Esophagus muscularis mucosa (tissue), 4 donors: ENCODE measurements at regions not wholly inside any gene's neighbourhood (a gene's known extent, or its start where the extent isn't known, plus 50 kb on each side); places are given as distances from the start of the nearest gene placed in this dataset.

Source experiments
- DNase-seq: peaks from one replicate; pipeline ENCODE4 v3.0.0-alpha.2; 2017; ENCODE audit errors: extremely low spot score
- H3K27ac ChIP-seq, 4 donors: fragments of 200-600 bp; sonication (generic); replicated peaks in 1 of 4; 1 replicate in 3 of 4; 2 replicates in 1 of 4; pipeline ENCODE4 v1.5.1; 2016 to 2019; ENCODE audit warnings: mild to moderate bottlenecking in 1 of 4
- H3K27me3 ChIP-seq, 4 donors: fragments of 200-600 bp; sonication (generic); one replicate each; pipeline versions ENCODE4 v1.5.1 to v1.6.0; 2016 to 2019
- H3K36me3 ChIP-seq, 4 donors: fragments of 200-600 bp; sonication (generic); one replicate each; pipeline ENCODE4 v1.5.1; 2016 to 2019
- H3K4me1 ChIP-seq, 4 donors: fragments of 200-600 bp; sonication (generic); one replicate each; pipeline ENCODE4 v1.5.1; 2016 to 2019
- H3K4me3 ChIP-seq, 4 donors: fragments of 200-600 bp; sonication (generic); 1 replicate in 2 of 4; 2 replicates in 2 of 4; pipeline ENCODE4 v1.5.1; 2016 to 2019; ENCODE audit warnings: mild to moderate bottlenecking in 4 of 4, moderate library complexity in 1 of 4
- H3K9me3 ChIP-seq, 4 donors: fragments of 200-600 bp; sonication (generic); 1 replicate in 3 of 4; 2 replicates in 1 of 4; pipeline ENCODE4 v1.5.1; 2016 to 2019
- EP300 ChIP-seq: sonication (generic); formaldehyde crosslinking; IDR thresholded peaks from one replicate; pipeline ENCODE4 v1.6.1; 2017; ENCODE audit warnings: antibody characterized with exemption
- POLR2A ChIP-seq: fragments of 450-650 bp; IDR thresholded peaks from one replicate; pipeline ENCODE4 v1.6.1; 2017; ENCODE audit warnings: antibody characterized with exemption, moderate library complexity, mild to moderate bottlenecking, low read depth
- POLR2AphosphoS5 ChIP-seq, 2 donors: sonication (generic); formaldehyde crosslinking; IDR thresholded peaks; one replicate each; pipeline ENCODE4 v1.6.1; 2017; ENCODE audit warnings: antibody characterized with exemption in 2 of 2
- WGBS: methylation state at CpG from one replicate; pipeline ENCODE4 v1.1.5; 2018; 5-methylcytosine and 5-hydroxymethylcytosine counted together
- intact Hi-C: fragments of 100-400 bp; cut with DNase I; formaldehyde crosslinking; loops from one replicate; pipeline ENCODE4 v1.15.1; 2023
- TF ChIP-seq, protein P1 (sequence below), 3 experiments: fragments of 200-600 bp in 2 of 3; fragments of 450-650 bp in 1 of 3; sonication (generic) in 2 of 3; IDR thresholded peaks; one replicate each; pipeline ENCODE4 v1.5.1; 2017 to 2019; ENCODE audit warnings: antibody characterized with exemption in 3 of 3, mild to moderate bottlenecking in 2 of 3, moderate library complexity in 1 of 3

DNA sequence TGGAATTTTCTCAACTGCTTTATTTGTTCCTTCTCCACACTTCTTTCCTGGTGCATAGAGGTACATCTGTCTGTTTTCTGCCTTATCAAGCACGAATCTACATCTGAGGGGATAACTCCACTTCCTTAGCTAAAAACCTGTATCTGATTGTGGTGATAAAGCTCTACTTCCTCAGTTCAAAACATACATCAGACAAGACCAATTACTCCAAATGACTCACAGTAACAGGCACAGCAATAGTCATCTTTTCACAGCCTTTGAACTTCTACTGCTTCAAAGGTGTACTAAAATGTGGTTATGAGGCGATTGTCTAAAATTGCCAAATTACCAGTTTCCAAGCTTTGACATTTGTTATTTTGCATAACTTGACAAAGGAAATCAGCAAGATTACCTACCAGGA is 803.6 kb upstream of the ZEB2 start:
- DNase-seq, result no peak
- H3K4me1 ChIP-seq, result no peaks in the 10 kb centered on the region
- no peak overlapping the region for H3K4me3 ChIP-seq
- intact Hi-C loops, result no loop called here
- H3K27ac ChIP-seq, result no peak overlapping the region
- TF ChIP-seq POLR2A, result no peak
- H3K9me3 ChIP-seq, result no peaks in the 10 kb centered on the region
- H3K36me3 ChIP-seq, result no peaks in the 10 kb centered on the region
- no peaks in the 10 kb centered on the region for H3K27me3 ChIP-seq
- 75% methylated on average over 2 of the region's 2 CpGs for WGBS

DNA sequence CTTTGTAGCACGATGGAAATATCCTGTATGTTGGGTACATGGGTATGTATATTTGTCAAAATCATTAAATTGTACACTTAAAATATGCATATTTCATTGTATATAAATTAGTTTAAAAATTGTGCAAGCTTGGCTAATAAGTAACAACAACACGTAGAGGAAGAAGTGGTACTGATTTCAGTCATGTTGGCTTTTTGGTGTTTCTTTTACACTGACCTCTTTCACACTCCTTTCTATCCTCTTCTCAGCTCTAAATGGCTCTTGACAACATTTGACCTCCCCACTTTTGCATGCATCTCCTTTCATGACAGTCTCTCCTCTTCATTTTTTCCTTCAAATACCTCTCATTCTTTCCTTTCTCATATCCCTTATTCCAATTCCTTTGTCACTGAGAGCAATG is 801.4 kb upstream of the ZEB2 start:
- 75% methylated on average over 2 of the region's 2 CpGs for WGBS
- Histone ChIP-seq H3K4me3 (no peak overlapping the region), H3K9me3 (no peaks in the 10 kb centered on the region), H3K27me3 (no peaks in the 10 kb centered on the region), H3K4me1 (no peaks in the 10 kb centered on the region), H3K36me3 (no peaks in the 10 kb centered on the region), H3K27ac (no peak overlapping the region)
- DNase-seq, result no peak
- TF ChIP-seq, protein P1, sequence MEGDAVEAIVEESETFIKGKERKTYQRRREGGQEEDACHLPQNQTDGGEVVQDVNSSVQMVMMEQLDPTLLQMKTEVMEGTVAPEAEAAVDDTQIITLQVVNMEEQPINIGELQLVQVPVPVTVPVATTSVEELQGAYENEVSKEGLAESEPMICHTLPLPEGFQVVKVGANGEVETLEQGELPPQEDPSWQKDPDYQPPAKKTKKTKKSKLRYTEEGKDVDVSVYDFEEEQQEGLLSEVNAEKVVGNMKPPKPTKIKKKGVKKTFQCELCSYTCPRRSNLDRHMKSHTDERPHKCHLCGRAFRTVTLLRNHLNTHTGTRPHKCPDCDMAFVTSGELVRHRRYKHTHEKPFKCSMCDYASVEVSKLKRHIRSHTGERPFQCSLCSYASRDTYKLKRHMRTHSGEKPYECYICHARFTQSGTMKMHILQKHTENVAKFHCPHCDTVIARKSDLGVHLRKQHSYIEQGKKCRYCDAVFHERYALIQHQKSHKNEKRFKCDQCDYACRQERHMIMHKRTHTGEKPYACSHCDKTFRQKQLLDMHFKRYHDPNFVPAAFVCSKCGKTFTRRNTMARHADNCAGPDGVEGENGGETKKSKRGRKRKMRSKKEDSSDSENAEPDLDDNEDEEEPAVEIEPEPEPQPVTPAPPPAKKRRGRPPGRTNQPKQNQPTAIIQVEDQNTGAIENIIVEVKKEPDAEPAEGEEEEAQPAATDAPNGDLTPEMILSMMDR (IDR thresholded peaks at IDR 0.05), result no peak
- TF ChIP-seq POLR2A (no peak), EP300 (no peak), POLR2AphosphoS5 (IDR thresholded peaks at IDR 0.05) (no peak)
- intact Hi-C loops, result no loop called here

DNA sequence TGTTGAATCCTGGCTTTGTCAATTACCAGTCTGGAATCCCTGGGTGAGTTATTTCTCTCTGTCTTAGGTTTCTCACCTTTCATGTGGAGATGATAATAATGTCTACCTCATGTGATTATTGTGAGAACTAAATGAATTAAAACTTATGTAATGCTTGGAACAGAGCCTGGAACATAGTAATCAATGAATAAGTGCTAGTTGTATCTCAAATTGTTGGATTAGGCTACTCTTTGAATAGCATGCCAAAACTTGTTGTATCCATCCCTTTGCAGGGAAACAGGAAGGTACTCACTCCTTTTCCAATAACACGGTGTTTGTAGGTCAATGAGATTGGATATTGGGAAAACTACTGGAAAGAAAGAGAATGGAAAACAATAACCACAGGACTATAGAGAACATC is 796.6 kb upstream of the ZEB2 start:
- H3K4me3 ChIP-seq, result no peak overlapping the region
- WGBS, result 97% methylated on average over 1 of the region's 1 CpG
- no peak for TF ChIP-seq POLR2AphosphoS5 (IDR thresholded peaks at IDR 0.05)
- TF ChIP-seq POLR2A, result no peak
- TF ChIP-seq EP300, result no peak
- TF ChIP-seq, protein P1 (IDR thresholded peaks at IDR 0.05), result no peak
- H3K27me3 ChIP-seq, result no peaks in the 10 kb centered on the region
- DNase-seq, result no peak
- H3K4me1 ChIP-seq, result no peaks in the 10 kb centered on the region
- intact Hi-C loops, result no loop called here
- H3K27ac ChIP-seq, result no peak overlapping the region
- no peaks in the 10 kb centered on the region for H3K36me3 ChIP-seq
- H3K9me3 ChIP-seq, result peaks cover 0 to 6% (median 0%) of the 10 kb centered on the region in 4 donors

DNA sequence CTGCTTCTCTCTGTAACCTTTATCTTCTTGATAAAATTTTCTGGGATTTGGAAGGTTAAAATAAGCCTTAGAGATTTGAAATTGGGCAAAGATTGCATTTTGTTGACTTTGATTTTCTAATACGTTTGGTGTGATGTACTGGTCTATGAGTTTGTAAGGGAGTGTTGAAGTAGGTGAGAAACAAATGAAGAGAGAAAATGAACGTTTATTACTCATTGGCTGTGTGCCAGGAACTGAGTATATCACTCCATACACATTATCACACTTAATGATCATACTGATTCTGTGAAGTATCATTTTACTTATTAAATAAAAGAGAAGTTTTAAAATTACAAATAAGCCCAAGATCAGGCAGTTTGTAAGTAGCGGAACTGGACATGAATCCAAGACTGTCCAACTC is 795.1 kb upstream of the ZEB2 start:
- WGBS, result 69% methylated on average over 3 of the region's 3 CpGs
- H3K9me3 ChIP-seq, result peaks cover 0 to 6% (median 0%) of the 10 kb centered on the region in 4 donors
- intact Hi-C loops, result no loop called here
- no peaks in the 10 kb centered on the region for H3K27me3 ChIP-seq
- no peak for DNase-seq
- no peak overlapping the region for H3K27ac ChIP-seq
- no peak for TF ChIP-seq POLR2AphosphoS5 (IDR thresholded peaks at IDR 0.05)
- TF ChIP-seq EP300, result no peak
- no peak for TF ChIP-seq POLR2A
- TF ChIP-seq, protein P1 (IDR thresholded peaks at IDR 0.05), result no peak
- H3K4me3 ChIP-seq, result no peak overlapping the region
- no peaks in the 10 kb centered on the region for H3K4me1 ChIP-seq
- H3K36me3 ChIP-seq, result no peaks in the 10 kb centered on the region

DNA sequence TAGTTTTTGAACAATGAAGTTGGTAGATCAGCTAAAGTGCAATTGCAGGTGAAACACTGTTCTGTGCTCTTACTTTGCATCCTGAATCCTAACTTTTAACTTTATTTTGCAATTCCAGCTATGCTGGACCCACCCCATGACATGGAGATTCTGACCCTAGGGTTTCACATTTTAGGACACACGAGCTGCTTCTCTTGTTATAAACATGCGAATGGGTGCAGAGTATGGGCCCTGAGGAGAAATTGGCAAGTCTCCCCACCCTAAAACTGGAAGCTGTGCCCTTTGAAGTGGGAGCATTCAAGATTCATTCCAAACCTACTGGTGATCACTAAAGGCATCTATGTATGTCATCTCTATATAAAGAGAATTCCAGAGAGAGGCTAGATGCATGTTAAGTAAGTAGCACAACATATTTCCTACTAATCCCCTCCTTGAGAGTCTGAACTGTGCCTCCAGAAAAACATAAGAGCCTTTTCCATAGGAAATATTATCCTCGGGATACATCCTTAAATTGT is 794.3 kb upstream of the ZEB2 start:
- H3K27ac ChIP-seq, result no peak overlapping the region
- 80% methylated on average over 3 of the region's 3 CpGs for WGBS
- intact Hi-C loops, result no loop called here
- no peak overlapping the region for H3K4me3 ChIP-seq
- H3K9me3 ChIP-seq, result peaks cover 0 to 6% (median 0%) of the 10 kb centered on the region in 4 donors
- H3K4me1 ChIP-seq, result no peaks in the 10 kb centered on the region
- no peak for DNase-seq
- H3K36me3 ChIP-seq, result no peaks in the 10 kb centered on the region
- H3K27me3 ChIP-seq, result no peaks in the 10 kb centered on the region
- TF ChIP-seq EP300, result no peak
- no peak for TF ChIP-seq POLR2AphosphoS5 (IDR thresholded peaks at IDR 0.05)
- TF ChIP-seq POLR2A, result no peak
- TF ChIP-seq, protein P1 (IDR thresholded peaks at IDR 0.05), result no peak
